GM23338 (cell line): ENCODE measurements at regions not wholly inside any gene's neighbourhood (a gene's known extent, or its start where the extent isn't known, plus 50 kb on each side); places are given as distances from the start of the nearest gene placed in this dataset.

Experiments
- ATAC-seq: fragments of 200-7000 bp; cut with Tn5 transposase; 3 replicates; pipeline ENCODE4 v1.9.1; 2020
- DNase-seq: peaks from one replicate; pipeline ENCODE4 v3.0.0-alpha.2; 2015; ENCODE audit warnings: low spot score
- H2AFZ ChIP-seq: fragments of 200-600 bp; sonication (generic); 2 replicates; pipeline ENCODE4 v1.8.0; 2016; ENCODE audit warnings: antibody characterized with exemption, mild to moderate bottlenecking, moderate library complexity
- H3F3A ChIP-seq: fragments of 200-600 bp; sonication (generic); replicated peaks from 2 replicates; pipeline ENCODE4 v1.8.0; 2017; ENCODE audit warnings: antibody characterized with exemption, mixed run types, low read depth
- H3K27ac ChIP-seq: fragments of 200-600 bp; sonication (generic); 2 replicates; pipeline ENCODE4 v1.6.1; 2016; ENCODE audit warnings: low read depth
- H3K27me3 ChIP-seq: fragments of 200-600 bp; sonication (generic); 2 replicates; pipeline ENCODE4 v1.8.0; 2016; ENCODE audit warnings: mild to moderate bottlenecking, mixed run types, moderate library complexity; ENCODE audit not compliant: insufficient read depth
- H3K36me3 ChIP-seq: fragments of 200-600 bp; sonication (generic); 2 replicates; pipeline ENCODE4 v1.8.0; 2016; ENCODE audit warnings: mild to moderate bottlenecking; ENCODE audit not compliant: insufficient read depth
- H3K4me1 ChIP-seq: fragments of 200-600 bp; sonication (generic); 2 replicates; pipeline ENCODE4 v1.8.0; 2016; ENCODE audit warnings: mild to moderate bottlenecking, moderate library complexity; ENCODE audit not compliant: insufficient read depth
- H3K4me2 ChIP-seq: fragments of 200-600 bp; sonication (generic); 2 replicates; pipeline ENCODE4 v1.7.1; 2017; ENCODE audit warnings: mixed run types
- H3K4me3 ChIP-seq: fragments of 200-600 bp; sonication (generic); 2 replicates; pipeline ENCODE4 v1.6.1; 2016; ENCODE audit warnings: mixed run types
- H3K79me2 ChIP-seq: fragments of 200-600 bp; sonication (generic); replicated peaks from 2 replicates; pipeline ENCODE4 v1.8.0; 2017; ENCODE audit warnings: mild to moderate bottlenecking; ENCODE audit not compliant: insufficient read depth
- H3K9me2 ChIP-seq: fragments of 200-600 bp; sonication (generic); 2 replicates; pipeline ENCODE4 v1.8.0; 2017; ENCODE audit not compliant: insufficient read depth
- H4K20me1 ChIP-seq: fragments of 200-600 bp; sonication (generic); replicated peaks from 2 replicates; pipeline ENCODE4 v1.8.0; 2017; ENCODE audit warnings: mild to moderate bottlenecking; ENCODE audit not compliant: insufficient read depth
- H3K27ac Mint-ChIP-seq: 2 replicates; pipeline ENCODE4 v1.8.0; 2020; ENCODE audit warnings: inconsistent platforms, mild to moderate bottlenecking, moderate library complexity, mixed read lengths
- H3K27me3 Mint-ChIP-seq: 3 replicates; pipeline ENCODE4 v1.8.0; 2022; ENCODE audit warnings: low read depth, mild to moderate bottlenecking, moderate library complexity, mixed read lengths, inconsistent platforms; ENCODE audit not compliant: insufficient read depth, poor library complexity
- H3K36me3 Mint-ChIP-seq: 3 replicates; pipeline ENCODE4 v1.8.0; 2021; ENCODE audit warnings: low read depth, mild to moderate bottlenecking, inconsistent platforms, moderate library complexity, mixed read lengths
- H3K4me1 Mint-ChIP-seq: 3 replicates; pipeline ENCODE4 v1.8.0; 2020; ENCODE audit warnings: mild to moderate bottlenecking, inconsistent platforms, mixed read lengths
- H3K4me3 Mint-ChIP-seq: 3 replicates; pipeline ENCODE4 v1.8.0; 2021; ENCODE audit warnings: moderate library complexity, mild to moderate bottlenecking, inconsistent platforms, mixed read lengths
- H3K9me3 Mint-ChIP-seq: 3 replicates; pipeline ENCODE4 v1.8.0; 2020; ENCODE audit warnings: moderate library complexity, mild to moderate bottlenecking, inconsistent platforms, mixed read lengths
- CREB1 ChIP-seq: fragments of 250-450 bp; sonication (Bioruptor Pico); IDR thresholded peaks from 2 replicates; pipeline ENCODE4 v1.5.0; 2020; ENCODE audit warnings: low read depth, mild to moderate bottlenecking, moderate library complexity
- EZH2 ChIP-seq: fragments of 200-600 bp; sonication (generic); IDR thresholded peaks from one replicate; pipeline ENCODE4 v1.8.0; 2017; ENCODE audit warnings: antibody characterized with exemption, mild to moderate bottlenecking, low read depth; ENCODE audit not compliant: unreplicated experiment
- EZH2phosphoT487 ChIP-seq: fragments of 200-600 bp; sonication (generic); IDR thresholded peaks from one replicate; pipeline ENCODE4 v1.8.1; 2018; ENCODE audit warnings: antibody characterized with exemption; ENCODE audit not compliant: unreplicated experiment
- NANOG ChIP-seq: IDR thresholded peaks from 2 replicates; pipeline ENCODE4 v1.6.1; 2016; ENCODE audit warnings: antibody characterized with exemption, borderline replicate concordance
- POLR2AphosphoS5 ChIP-seq: IDR thresholded peaks from 2 replicates; pipeline ENCODE4 v1.6.1; 2016; ENCODE audit warnings: antibody characterized with exemption, low read depth
- REST ChIP-seq: IDR thresholded peaks from one replicate; pipeline ENCODE4 v1.6.1; 2018; ENCODE audit warnings: antibody characterized with exemption; ENCODE audit not compliant: unreplicated experiment
- STAT1 ChIP-seq: IDR thresholded peaks from one replicate; pipeline ENCODE4 v1.6.1; 2016; ENCODE audit warnings: antibody characterized with exemption; ENCODE audit not compliant: unreplicated experiment
- ZNF114 ChIP-seq: fragments of 250-450 bp; sonication (Bioruptor Pico); IDR thresholded peaks from 2 replicates; pipeline ENCODE4 v1.5.0; 2020; ENCODE audit warnings: mild to moderate bottlenecking, moderate library complexity
- ZNF331 ChIP-seq: fragments of 250-450 bp; sonication (Bioruptor Pico); IDR thresholded peaks from 2 replicates; pipeline ENCODE4 v1.5.0; 2020; ENCODE audit warnings: low read depth, mild to moderate bottlenecking, moderate library complexity
- TF ChIP-seq, protein P1 (sequence below): fragments of 250-450 bp; sonication (Bioruptor Pico); IDR thresholded peaks from 2 replicates; pipeline ENCODE4 v1.5.0; 2020; ENCODE audit warnings: mild to moderate bottlenecking, moderate library complexity
- TF ChIP-seq, protein P2 (sequence below): IDR thresholded peaks from 2 replicates; pipeline ENCODE4 v1.6.1; 2016; ENCODE audit warnings: antibody characterized with exemption

- TF ChIP-seq CREB1 (no peak), ZNF114 (no peak), STAT1 (no peak)
These were observed 152.7 kb upstream of the KITLG start (continued) for GRCh38 chr12:88733008-88733407.

- no peak for DNase-seq
- Mint-ChIP-seq H3K27me3 (peaks cover 2% of the 10 kb centered on the region), H3K9me3 (no peaks in the 10 kb centered on the region), H3K36me3 (no peaks in the 10 kb centered on the region), H3K27ac (no peak overlapping the region), H3K4me1 (peaks cover 9% of the 10 kb centered on the region; the same call in 2 of the 3 replicates), H3K4me3 (no peak overlapping the region)
- H3K27me3 ChIP-seq, result no peaks in the 10 kb centered on the region
- H3K36me3 ChIP-seq, result no peaks in the 10 kb centered on the region
- H3K4me3 ChIP-seq, result no peak overlapping the region
- H3K4me2 ChIP-seq, result no peak overlapping the region
- TF ChIP-seq, protein P1, sequence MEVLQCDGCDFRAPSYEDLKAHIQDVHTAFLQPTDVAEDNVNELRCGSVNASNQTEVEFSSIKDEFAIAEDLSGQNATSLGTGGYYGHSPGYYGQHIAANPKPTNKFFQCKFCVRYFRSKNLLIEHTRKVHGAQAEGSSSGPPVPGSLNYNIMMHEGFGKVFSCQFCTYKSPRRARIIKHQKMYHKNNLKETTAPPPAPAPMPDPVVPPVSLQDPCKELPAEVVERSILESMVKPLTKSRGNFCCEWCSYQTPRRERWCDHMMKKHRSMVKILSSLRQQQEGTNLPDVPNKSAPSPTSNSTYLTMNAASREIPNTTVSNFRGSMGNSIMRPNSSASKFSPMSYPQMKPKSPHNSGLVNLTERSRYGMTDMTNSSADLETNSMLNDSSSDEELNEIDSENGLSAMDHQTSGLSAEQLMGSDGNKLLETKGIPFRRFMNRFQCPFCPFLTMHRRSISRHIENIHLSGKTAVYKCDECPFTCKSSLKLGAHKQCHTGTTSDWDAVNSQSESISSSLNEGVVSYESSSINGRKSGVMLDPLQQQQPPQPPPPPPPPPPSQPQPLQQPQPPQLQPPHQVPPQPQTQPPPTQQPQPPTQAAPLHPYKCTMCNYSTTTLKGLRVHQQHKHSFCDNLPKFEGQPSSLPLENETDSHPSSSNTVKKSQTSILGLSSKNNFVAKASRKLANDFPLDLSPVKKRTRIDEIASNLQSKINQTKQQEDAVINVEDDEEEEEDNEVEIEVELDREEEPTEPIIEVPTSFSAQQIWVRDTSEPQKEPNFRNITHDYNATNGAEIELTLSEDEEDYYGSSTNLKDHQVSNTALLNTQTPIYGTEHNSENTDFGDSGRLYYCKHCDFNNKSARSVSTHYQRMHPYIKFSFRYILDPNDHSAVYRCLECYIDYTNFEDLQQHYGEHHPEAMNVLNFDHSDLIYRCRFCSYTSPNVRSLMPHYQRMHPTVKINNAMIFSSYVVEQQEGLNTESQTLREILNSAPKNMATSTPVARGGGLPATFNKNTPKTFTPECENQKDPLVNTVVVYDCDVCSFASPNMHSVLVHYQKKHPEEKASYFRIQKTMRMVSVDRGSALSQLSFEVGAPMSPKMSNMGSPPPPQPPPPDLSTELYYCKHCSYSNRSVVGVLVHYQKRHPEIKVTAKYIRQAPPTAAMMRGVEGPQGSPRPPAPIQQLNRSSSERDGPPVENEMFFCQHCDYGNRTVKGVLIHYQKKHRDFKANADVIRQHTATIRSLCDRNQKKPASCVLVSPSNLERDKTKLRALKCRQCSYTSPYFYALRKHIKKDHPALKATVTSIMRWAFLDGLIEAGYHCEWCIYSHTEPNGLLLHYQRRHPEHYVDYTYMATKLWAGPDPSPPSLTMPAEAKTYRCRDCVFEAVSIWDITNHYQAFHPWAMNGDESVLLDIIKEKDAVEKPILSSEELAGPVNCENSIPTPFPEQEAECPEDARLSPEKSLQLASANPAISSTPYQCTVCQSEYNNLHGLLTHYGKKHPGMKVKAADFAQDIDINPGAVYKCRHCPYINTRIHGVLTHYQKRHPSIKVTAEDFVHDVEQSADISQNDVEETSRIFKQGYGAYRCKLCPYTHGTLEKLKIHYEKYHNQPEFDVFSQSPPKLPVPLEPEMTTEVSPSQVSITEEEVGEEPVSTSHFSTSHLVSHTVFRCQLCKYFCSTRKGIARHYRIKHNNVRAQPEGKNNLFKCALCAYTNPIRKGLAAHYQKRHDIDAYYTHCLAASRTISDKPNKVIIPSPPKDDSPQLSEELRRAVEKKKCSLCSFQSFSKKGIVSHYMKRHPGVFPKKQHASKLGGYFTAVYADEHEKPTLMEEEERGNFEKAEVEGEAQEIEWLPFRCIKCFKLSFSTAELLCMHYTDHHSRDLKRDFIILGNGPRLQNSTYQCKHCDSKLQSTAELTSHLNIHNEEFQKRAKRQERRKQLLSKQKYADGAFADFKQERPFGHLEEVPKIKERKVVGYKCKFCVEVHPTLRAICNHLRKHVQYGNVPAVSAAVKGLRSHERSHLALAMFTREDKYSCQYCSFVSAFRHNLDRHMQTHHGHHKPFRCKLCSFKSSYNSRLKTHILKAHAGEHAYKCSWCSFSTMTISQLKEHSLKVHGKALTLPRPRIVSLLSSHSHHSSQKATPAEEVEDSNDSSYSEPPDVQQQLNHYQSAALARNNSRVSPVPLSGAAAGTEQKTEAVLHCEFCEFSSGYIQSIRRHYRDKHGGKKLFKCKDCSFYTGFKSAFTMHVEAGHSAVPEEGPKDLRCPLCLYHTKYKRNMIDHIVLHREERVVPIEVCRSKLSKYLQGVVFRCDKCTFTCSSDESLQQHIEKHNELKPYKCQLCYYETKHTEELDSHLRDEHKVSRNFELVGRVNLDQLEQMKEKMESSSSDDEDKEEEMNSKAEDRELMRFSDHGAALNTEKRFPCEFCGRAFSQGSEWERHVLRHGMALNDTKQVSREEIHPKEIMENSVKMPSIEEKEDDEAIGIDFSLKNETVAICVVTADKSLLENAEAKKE (CRISPR knock-in tag), result no peak
- TF ChIP-seq ZNF331 (CRISPR knock-in tag), result no peak
- no peak for TF ChIP-seq CREB1
- no peak for TF ChIP-seq EZH2phosphoT487
- TF ChIP-seq REST, result no peak
- TF ChIP-seq EZH2, result no peak
- TF ChIP-seq POLR2AphosphoS5, result no peak
- TF ChIP-seq NANOG, result no peak
- TF ChIP-seq, protein P2, sequence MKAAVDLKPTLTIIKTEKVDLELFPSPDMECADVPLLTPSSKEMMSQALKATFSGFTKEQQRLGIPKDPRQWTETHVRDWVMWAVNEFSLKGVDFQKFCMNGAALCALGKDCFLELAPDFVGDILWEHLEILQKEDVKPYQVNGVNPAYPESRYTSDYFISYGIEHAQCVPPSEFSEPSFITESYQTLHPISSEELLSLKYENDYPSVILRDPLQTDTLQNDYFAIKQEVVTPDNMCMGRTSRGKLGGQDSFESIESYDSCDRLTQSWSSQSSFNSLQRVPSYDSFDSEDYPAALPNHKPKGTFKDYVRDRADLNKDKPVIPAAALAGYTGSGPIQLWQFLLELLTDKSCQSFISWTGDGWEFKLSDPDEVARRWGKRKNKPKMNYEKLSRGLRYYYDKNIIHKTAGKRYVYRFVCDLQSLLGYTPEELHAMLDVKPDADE, result no peak
- no peaks in the 10 kb centered on the region for H4K20me1 ChIP-seq
- H3K4me1 ChIP-seq, result peaks cover 3% of the 10 kb centered on the region; the same call in 1 of the 2 replicates
- H3K9me2 ChIP-seq, result no peaks in the 10 kb centered on the region
- H2AFZ ChIP-seq, result no peak overlapping the region
- no peaks in the 10 kb centered on the region for H3F3A ChIP-seq
- no peak overlapping the region for H3K27ac ChIP-seq
- H3K79me2 ChIP-seq, result no peaks in the 10 kb centered on the region
- no peak for ATAC-seq
These were observed 148.9 kb upstream of the KITLG start for GRCh38 chr12:88729196-88729595.
